ENCODE measurements at regions not wholly inside any gene's neighbourhood (a gene's known extent, or its start where the extent isn't known, plus 50 kb on each side); places are given as distances from the start of the nearest gene placed in this dataset.

- TF ChIP-seq CTCF (conservative IDR thresholded peaks at IDR 0.05; ENCODE audit: low read depth, low read length): no peak
- TF ChIP-seq ELK1 (IDR thresholded peaks at IDR 0.05; ENCODE audit: borderline replicate concordance, low read depth, low read length): no peak
- no peak for TF ChIP-seq SMC3 (IDR thresholded peaks at IDR 0.05; ENCODE audit: low read depth, low read length)
- no peak for TF ChIP-seq POLR2A (IDR thresholded peaks at IDR 0.05; ENCODE audit: low read depth, low read length)
- no peak for TF ChIP-seq RCOR1 (IDR thresholded peaks at IDR 0.05; ENCODE audit: insufficient replicate concordance, low read length)
- TF ChIP-seq FOS (IDR thresholded peaks at IDR 0.05; ENCODE audit: low read depth, low read length): no peak
- TF ChIP-seq MAZ (IDR thresholded peaks at IDR 0.05; ENCODE audit: borderline replicate concordance, low read depth, low read length): no peak
- no peak for TF ChIP-seq CHD1 (IDR thresholded peaks at IDR 0.05; ENCODE audit: low read depth, low read length)
- no peak for TF ChIP-seq RAD21 (IDR thresholded peaks at IDR 0.05; ENCODE audit: low read length)
- TF ChIP-seq MXI1 (IDR thresholded peaks at IDR 0.05; ENCODE audit: borderline replicate concordance, low read depth, low read length): no peak
- TF ChIP-seq RFX5 (IDR thresholded peaks at IDR 0.05; ENCODE audit: low read depth, low read length): no peak
- TF ChIP-seq CEBPB (IDR thresholded peaks at IDR 0.05; ENCODE audit: low read depth, low read length): no peak
- TF ChIP-seq BHLHE40 (IDR thresholded peaks at IDR 0.05; ENCODE audit: low read depth, low read length): no peak
- TF ChIP-seq USF2 (IDR thresholded peaks at IDR 0.05; ENCODE audit: low read depth, low read length): no peak
Observed at GRCh38 chr6:8492536-8493133, 57.3 kb upstream of the SLC35B3 start.
